Aorta (tissue), 5 donors: ENCODE measurements at regions not wholly inside any gene's neighbourhood (a gene's known extent, or its start where the extent isn't known, plus 50 kb on each side); places are given as distances from the start of the nearest gene placed in this dataset.
"Not testable (repeated sequence)": the region's sequence is repeated elsewhere in the genome, so short reads cannot be mapped to it uniquely, and the experiment has no call there.

Source experiments
- ATAC-seq: fragments of 200-7000 bp; cut with Tn5 transposase; one replicate; pipeline ENCODE4 v1.9.1; 2022; ENCODE audit warnings: moderate library complexity; ENCODE audit not compliant: low FRiP score
- DNase-seq, 2 donors: peaks; one replicate each; pipeline ENCODE4 v3.0.0-alpha.2; 2020
- H3K27ac ChIP-seq, 2 donors: one replicate each; pipeline ENCODE4 v1.5.1; 2013; ENCODE audit warnings: low read length in 2 of 2, mild to moderate bottlenecking in 2 of 2, moderate library complexity in 2 of 2, control low read depth in 1 of 2, inconsistent platforms in 1 of 2, low read depth in 1 of 2
- H3K27me3 ChIP-seq, 2 donors: one replicate each; pipeline ENCODE4 v1.6.1; 2013; ENCODE audit warnings: control low read depth in 1 of 2, low read length in 1 of 2, mild to moderate bottlenecking in 1 of 2, moderate library complexity in 1 of 2; ENCODE audit not compliant: insufficient read depth in 2 of 2, control insufficient read depth in 1 of 2
- H3K36me3 ChIP-seq, 2 donors: one replicate each; pipeline ENCODE4 v1.6.1; 2013; ENCODE audit warnings: control low read depth in 1 of 2, low read length in 1 of 2, mild to moderate bottlenecking in 1 of 2; ENCODE audit not compliant: insufficient read depth in 2 of 2, control insufficient read depth in 1 of 2
- H3K4me1 ChIP-seq, 2 donors: one replicate each; pipeline ENCODE4 v1.6.1; 2013; ENCODE audit warnings: low read length in 2 of 2, control low read depth in 1 of 2, mild to moderate bottlenecking in 1 of 2, moderate library complexity in 1 of 2; ENCODE audit not compliant: insufficient read depth in 2 of 2, control insufficient read depth in 1 of 2
- H3K4me3 ChIP-seq, 2 donors: one replicate each; pipeline ENCODE4 v1.5.1; 2013; ENCODE audit warnings: low read length in 2 of 2, control low read depth in 1 of 2, mild to moderate bottlenecking in 1 of 2
- H3K9me3 ChIP-seq: one replicate; pipeline ENCODE4 v1.6.1; 2013; ENCODE audit warnings: mild to moderate bottlenecking, low read length; ENCODE audit not compliant: control insufficient read depth
- WGBS, 2 donors: extraction: QIAGEN DNeasy Blood & Tissue Kit; methylation state at CpG; one replicate each; pipeline ENCODE4 v1.1.7; 2013; 5-methylcytosine and 5-hydroxymethylcytosine counted together
- intact Hi-C, 2 donors: fragments of 100-400 bp; cut with DNase I; formaldehyde crosslinking; loops; one replicate each; pipeline versions ENCODE4 v1.14.2 to v1.15.0; 2022
- donor health status: healthy with polysubstance abuse.
- donor health status: Bipolar disorder and iron deficiency.
- donor health status: DM: no; HTN: no; CAD: no.
- donor health status: DM: no; HTN: no; CAD: no.
- donor health status: DM: yes; HTN: yes; CAD: no.

DNA sequence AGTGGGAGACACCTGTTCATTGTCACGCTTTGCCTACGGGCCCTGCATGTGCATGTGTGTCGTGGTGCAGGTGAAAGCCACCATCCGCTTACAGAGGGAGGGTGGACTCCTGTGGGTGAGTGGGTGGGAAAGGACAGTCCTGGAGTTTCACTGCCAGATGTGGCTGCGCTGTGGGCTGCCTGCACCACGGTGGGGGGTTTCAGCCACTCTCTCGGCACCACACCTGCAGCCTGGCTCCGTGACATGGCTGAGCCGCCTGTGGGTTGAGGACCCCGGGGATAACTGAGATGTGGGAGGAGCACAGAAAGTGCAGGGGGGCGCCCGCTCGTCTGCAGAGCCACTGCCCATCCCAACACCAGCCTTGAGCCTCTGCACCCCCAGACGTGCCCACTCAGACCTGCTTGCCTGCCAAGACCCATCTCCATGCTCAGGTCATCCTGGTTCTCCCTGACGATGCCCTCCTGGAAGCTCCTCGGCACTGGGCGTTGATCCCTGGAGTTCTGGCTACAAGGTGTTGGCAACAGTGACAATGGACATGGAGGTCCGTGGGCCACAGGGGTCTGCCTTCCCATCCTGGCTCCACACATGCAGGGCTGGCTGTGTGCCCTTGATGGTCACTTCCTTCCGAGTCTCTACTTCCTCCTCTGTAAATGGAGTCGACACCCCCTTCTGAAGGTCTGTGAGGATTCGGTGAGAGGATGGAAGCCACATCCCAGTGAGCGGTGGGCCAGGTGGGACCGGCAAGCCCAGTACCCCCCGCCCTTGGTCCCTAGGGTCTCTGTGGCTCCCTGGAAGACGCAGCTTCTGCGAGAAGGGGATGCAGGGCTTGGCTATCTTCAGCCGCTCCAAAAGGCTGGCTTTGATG, 1007.0 kb downstream of the BRD1 start:
- no peak overlapping the region for H3K27ac ChIP-seq
- DNase-seq, result no peak
- intact Hi-C loops, result no loop called here
- no peak for ATAC-seq
- H3K4me3 ChIP-seq, result no peak overlapping the region
- H3K36me3 ChIP-seq, result no peaks in the 10 kb centered on the region
- WGBS, 2 donors, result 89% methylated on average over 27 of the region's 27 CpGs
- no peaks in the 10 kb centered on the region for H3K27me3 ChIP-seq
- H3K4me1 ChIP-seq, result no peaks in the 10 kb centered on the region
- no peaks in the 10 kb centered on the region for H3K9me3 ChIP-seq

- Histone ChIP-seq H3K4me3 (no peak overlapping the region), H3K9me3 (no peaks in the 10 kb centered on the region), H3K36me3 (no peaks in the 10 kb centered on the region), H3K27me3 (no peaks in the 10 kb centered on the region), H3K4me1 (no peaks in the 10 kb centered on the region), H3K27ac (no peak overlapping the region)
- ATAC-seq, result no peak
- no peak for DNase-seq
- intact Hi-C loops, result no loop called here
- WGBS, 2 donors, result 87 to 92% methylated on average over 13 of the region's 13 CpGs
Observed at GRCh38 chr22:48819961-48820360, 1007.7 kb downstream of the BRD1 start.

- no peak for ATAC-seq
- H3K27me3 ChIP-seq, result no peaks in the 10 kb centered on the region
- intact Hi-C loops, result no loop called here
Observed at GRCh38 chr22:48819232-48819631, 1008.4 kb downstream of the BRD1 start.

DNA sequence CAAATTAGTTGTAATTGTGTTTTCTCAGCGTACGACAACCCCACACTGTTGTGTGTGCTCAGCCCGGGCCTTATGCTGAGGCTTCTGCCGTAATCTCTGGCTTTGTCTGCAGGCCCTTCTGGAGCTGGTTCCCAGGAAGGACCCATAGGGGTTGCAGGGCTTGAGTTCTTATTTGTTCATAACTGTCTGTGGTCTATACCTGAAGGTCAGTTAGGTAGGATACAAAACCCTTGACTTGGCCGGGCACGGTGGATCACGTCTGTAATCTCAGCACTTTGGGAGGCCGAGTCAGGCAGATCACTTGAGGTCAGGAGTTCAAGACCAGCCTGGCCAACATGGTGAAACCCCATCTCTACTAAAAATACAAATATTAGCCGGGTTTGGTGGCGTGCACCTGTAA, 1010.2 kb downstream of the BRD1 start:
- H3K4me1 ChIP-seq, intact Hi-C loops, H3K27ac ChIP-seq, H3K9me3 ChIP-seq, H3K36me3 ChIP-seq, ATAC-seq, H3K4me3 ChIP-seq, H3K27me3 ChIP-seq, DNase-seq: not testable (repeated sequence)
- 95 to 96% methylated on average over 10 of the region's 10 CpGs for WGBS, 2 donors

More at GRCh38 chr22:48819232-48819631, 1008.4 kb downstream of the BRD1 start:
- Histone ChIP-seq H3K27ac (no peak overlapping the region), H3K4me1 (no peaks in the 10 kb centered on the region), H3K4me3 (no peak overlapping the region), H3K36me3 (no peaks in the 10 kb centered on the region), H3K9me3 (no peaks in the 10 kb centered on the region)
- WGBS, 2 donors, result 96 to 97% methylated on average over 16 of the region's 16 CpGs
- no peak for DNase-seq

DNA sequence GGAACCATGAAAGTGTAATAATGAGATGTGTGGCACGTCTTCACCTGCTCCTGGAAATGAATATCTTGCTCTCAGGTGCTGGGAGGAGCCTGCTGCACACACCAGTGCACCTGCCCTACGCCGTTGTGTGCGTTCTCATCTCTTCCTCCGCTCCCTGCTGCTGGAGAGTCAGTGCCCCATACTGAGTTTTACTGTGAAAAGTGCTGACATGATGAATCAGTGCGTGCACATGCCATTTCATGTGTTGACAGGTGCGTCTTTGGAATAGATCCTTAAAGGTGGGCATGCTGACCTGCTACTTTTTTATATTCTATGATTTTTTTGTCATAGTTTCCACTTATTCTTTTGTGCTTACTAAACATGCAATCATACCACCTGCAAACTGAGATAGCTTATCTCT, 1015.8 kb downstream of the BRD1 start:
- H3K27me3 ChIP-seq, result no peaks in the 10 kb centered on the region
- ATAC-seq, result no peak
- intact Hi-C loops, result no loop called here
- no peak overlapping the region for H3K4me3 ChIP-seq
- no peaks in the 10 kb centered on the region for H3K36me3 ChIP-seq
- no peak overlapping the region for H3K27ac ChIP-seq
- 87 to 93% methylated on average over 7 of the region's 7 CpGs for WGBS, 2 donors
- H3K9me3 ChIP-seq, result no peaks in the 10 kb centered on the region
- peaks cover 0 to 2% of the 10 kb centered on the region in 2 donors for H3K4me1 ChIP-seq
- DNase-seq, result no peak

DNA sequence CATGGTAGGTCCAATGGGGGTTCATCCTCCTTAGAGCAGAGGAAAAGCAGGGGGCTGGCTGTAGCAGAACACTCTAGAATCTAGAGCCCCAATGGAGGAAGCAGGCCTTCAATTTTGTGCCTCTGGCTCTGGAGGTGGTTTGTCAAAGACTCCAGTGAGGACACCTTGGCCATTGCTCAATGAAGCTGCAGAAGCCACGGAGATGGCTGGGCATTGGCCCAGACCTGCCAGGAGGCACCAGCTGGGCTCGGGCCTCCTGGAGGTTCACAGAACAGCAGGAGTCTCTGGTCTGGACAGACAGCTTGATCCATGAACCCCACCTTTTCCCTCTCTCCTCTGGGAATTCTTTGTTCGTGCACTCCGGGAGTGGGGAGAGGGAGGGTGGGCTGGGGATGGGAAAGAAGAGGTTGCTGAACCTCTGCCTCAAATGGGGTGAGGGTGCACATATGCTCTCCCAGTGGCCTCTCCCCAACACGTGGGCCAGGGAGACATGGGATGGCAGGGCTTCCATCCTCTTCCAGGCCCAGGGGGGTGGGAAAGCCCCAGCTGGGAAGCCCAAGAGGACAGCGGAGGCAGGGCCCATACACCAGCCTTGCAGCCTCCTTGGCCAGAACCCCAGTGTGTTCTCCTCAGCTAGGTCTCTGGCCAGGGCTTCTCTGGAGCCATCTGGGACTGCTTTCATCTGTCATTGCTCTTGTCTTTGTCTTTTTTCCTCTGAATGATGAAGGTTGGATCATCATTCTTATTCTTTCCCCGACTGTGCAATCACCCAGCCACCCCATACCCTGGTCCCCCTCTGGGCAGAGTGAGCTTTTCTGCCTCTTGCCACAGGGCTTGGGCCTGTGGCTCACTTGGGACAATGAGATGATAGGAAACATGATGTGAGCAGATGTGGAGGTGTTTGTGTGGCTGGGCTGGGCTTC, 1019.4 kb downstream of the BRD1 start:
- peak in 1 of 2 donors; percentile 44 for DNase-seq
- 86 to 93% methylated on average over 6 to 7 of the region's 7 CpGs for WGBS, 2 donors

GRCh38 chr22:48807155-48807554, 1020.5 kb downstream of the BRD1 start:
- 96 to 98% methylated on average over 17 of the region's 17 CpGs for WGBS, 2 donors
- no peak overlapping the region for H3K27ac ChIP-seq
- H3K9me3 ChIP-seq, result no peaks in the 10 kb centered on the region
- no peaks in the 10 kb centered on the region for H3K27me3 ChIP-seq
- no peaks in the 10 kb centered on the region for H3K4me1 ChIP-seq
- intact Hi-C loops, result no loop called here
- no peak for ATAC-seq
- H3K4me3 ChIP-seq, result no peak overlapping the region
- no peaks in the 10 kb centered on the region for H3K36me3 ChIP-seq
- DNase-seq, result peak in 1 of 2 donors; percentile 68

More for the DNA sequence above, 1019.4 kb downstream of the BRD1 start:
- peaks cover 0 to 2% of the 10 kb centered on the region in 2 donors for H3K4me1 ChIP-seq
- H3K27me3 ChIP-seq, result no peaks in the 10 kb centered on the region
- H3K4me3 ChIP-seq, result no peak overlapping the region
- H3K9me3 ChIP-seq, result no peaks in the 10 kb centered on the region
- H3K27ac ChIP-seq, result no peak overlapping the region
- no peak for ATAC-seq
- intact Hi-C loops, result no loop called here
- no peaks in the 10 kb centered on the region for H3K36me3 ChIP-seq

- intact Hi-C loops, result no loop called here
- Histone ChIP-seq H3K9me3 (no peaks in the 10 kb centered on the region), H3K36me3 (no peaks in the 10 kb centered on the region), H3K4me1 (no peaks in the 10 kb centered on the region), H3K4me3 (no peak overlapping the region), H3K27ac (no peak overlapping the region), H3K27me3 (no peaks in the 10 kb centered on the region)
- WGBS, 2 donors, result 89 to 90% methylated on average over 16 of the region's 16 CpGs
- peak in 1 of 2 donors; percentile 70 for DNase-seq
- ATAC-seq, result no peak
Observed at GRCh38 chr22:48806227-48806781, 1021.4 kb downstream of the BRD1 start.
